PC-3 (cell line): ENCODE measurements at regions not wholly inside any gene's neighbourhood (a gene's known extent, or its start where the extent isn't known, plus 50 kb on each side); places are given as distances from the start of the nearest gene placed in this dataset.

Source experiments
- ATAC-seq: fragments of 200-7000 bp; cut with Tn5 transposase; 2 replicates; pipeline ENCODE4 v1.9.1; 2020; ENCODE audit warnings: mild to moderate bottlenecking, moderate library complexity
- BruUV-seq: library from RNA; stranded (reverse); fragments of 400-500 nt; replicated peaks from 2 replicates; lab custom pipeline; 2021; lab: Mats Ljungman, UMichigan
- CTCF ChIA-PET: fragments of 300-600 bp; sonication (Branson Sonifier 250); formaldehyde crosslinking; loops from one replicate; lab custom pipeline; 2022; ENCODE audit warnings: antibody characterized with exemption; lab: Charles Lee
- POLR2A ChIA-PET: fragments of 300-600 bp; sonication (Branson Sonifier 250); formaldehyde crosslinking; loops from one replicate; lab custom pipeline; 2022; ENCODE audit warnings: antibody characterized with exemption; ENCODE audit not compliant: unreplicated experiment; lab: Charles Lee
- DNase-seq: peaks from one replicate; pipeline ENCODE4 v3.0.0-alpha.2; 2015
- H2AFZ ChIP-seq: fragments of 300-600 bp; sonication (generic); 2 replicates; pipeline ENCODE4 v1.6.0; 2016; ENCODE audit warnings: antibody characterized with exemption, low read length
- H3F3A ChIP-seq: fragments of 300-600 bp; sonication (generic); one replicate; pipeline ENCODE4 v1.6.0; 2017; ENCODE audit warnings: antibody characterized with exemption, low read length, control low read depth, mild to moderate bottlenecking; ENCODE audit not compliant: unreplicated experiment
- H3K27ac ChIP-seq: fragments of 300-600 bp; sonication (generic); 2 replicates; pipeline ENCODE4 v1.5.1; 2016; ENCODE audit warnings: mild to moderate bottlenecking, low read length
- H3K27me3 ChIP-seq: fragments of 300-600 bp; sonication (generic); 2 replicates; pipeline ENCODE4 v1.6.1; 2016; ENCODE audit warnings: low read length, mixed read lengths
- H3K36me3 ChIP-seq: fragments of 300-600 bp; sonication (generic); 2 replicates; pipeline ENCODE4 v1.6.1; 2016; ENCODE audit warnings: low read depth, mixed run types, low read length, mixed read lengths
- H3K4me1 ChIP-seq: fragments of 300-600 bp; sonication (generic); 2 replicates; pipeline ENCODE4 v1.5.1; 2016; ENCODE audit warnings: low read length; ENCODE audit not compliant: insufficient read depth
- H3K4me2 ChIP-seq: fragments of 300-600 bp; sonication (generic); 2 replicates; pipeline ENCODE4 v1.6.0; 2016; ENCODE audit warnings: low read length
- H3K4me3 ChIP-seq: fragments of 300-600 bp; sonication (generic); 2 replicates; pipeline ENCODE4 v1.5.1; 2016; ENCODE audit warnings: mild to moderate bottlenecking, low read length, mixed read lengths
- H3K79me2 ChIP-seq: fragments of 300-600 bp; sonication (generic); 2 replicates; pipeline ENCODE4 v1.6.1; 2017; ENCODE audit warnings: low read length, mixed read lengths
- H3K9ac ChIP-seq: fragments of 300-600 bp; sonication (generic); 2 replicates; pipeline ENCODE4 v1.6.0; 2016; ENCODE audit warnings: mild to moderate bottlenecking, low read length
- H3K9me2 ChIP-seq: fragments of 300-600 bp; sonication (generic); replicated peaks from 2 replicates; pipeline ENCODE4 v1.6.1; 2016; ENCODE audit warnings: mixed run types, low read length, mixed read lengths
- H3K9me3 ChIP-seq: fragments of 300-600 bp; sonication (generic); 2 replicates; pipeline ENCODE4 v1.6.1; 2016; ENCODE audit warnings: low read length, mixed read lengths
- H4K20me1 ChIP-seq: fragments of 300-600 bp; sonication (generic); 2 replicates; pipeline ENCODE4 v1.6.1; 2016; ENCODE audit warnings: low read length, mixed read lengths
- CTCF ChIP-seq: fragments of 300-600 bp; sonication (generic); conservative IDR thresholded peaks from 2 replicates; pipeline ENCODE4 v1.5.1; 2017; ENCODE audit warnings: antibody characterized with exemption, low read depth, mild to moderate bottlenecking, low read length
- EZH2 ChIP-seq: fragments of 300-600 bp; sonication (generic); IDR thresholded peaks from one replicate; pipeline ENCODE4 v1.6.1; 2017; ENCODE audit warnings: antibody characterized with exemption, mild to moderate bottlenecking, low read length; ENCODE audit not compliant: unreplicated experiment
- EZH2phosphoT487 ChIP-seq: fragments of 300-600 bp; sonication (generic); IDR thresholded peaks from 2 replicates; pipeline ENCODE4 v1.6.1; 2018; ENCODE audit warnings: mild to moderate bottlenecking, antibody characterized with exemption, low read length, borderline replicate concordance
- intact Hi-C: fragments of 100-400 bp; cut with micrococcal nuclease; formaldehyde crosslinking; loops from 2 replicates; pipeline ENCODE4 v1.9.0; 2023

GRCh38 chr5:75856056-75856455 is 138.8 kb upstream of the POC5 start:
- Histone ChIP-seq H3K79me2 (no peaks in the 10 kb centered on the region), H3K4me2 (no peak overlapping the region), H3K4me3 (no peak overlapping the region), H3K27me3 (peaks cover 15% of the 10 kb centered on the region), H3K36me3 (no peaks in the 10 kb centered on the region), H3K9me3 (no peaks in the 10 kb centered on the region), H3F3A (no peaks in the 10 kb centered on the region), H3K9me2 (no peaks in the 10 kb centered on the region), H3K27ac (no peak overlapping the region), H3K4me1 (no peaks in the 10 kb centered on the region), H3K9ac (no peak overlapping the region), H2AFZ (no peak overlapping the region), H4K20me1 (no peaks in the 10 kb centered on the region)
- TF ChIP-seq CTCF (no peak), EZH2phosphoT487 (no peak), EZH2 (no peak)
- intact Hi-C loops: no loop called here
- ChIA-PET POLR2A (interaction anchor here (0.6 kb wide), 1 partner anchor 20 kb away, joined by 3 read pairs; no protein-coding TSS in a partner anchor), CTCF (no interaction called here)
- no TSS peak for BruUV-seq
- DNase-seq: no peak
- ATAC-seq: no peak

- H3K4me1 ChIP-seq: no peaks in the 10 kb centered on the region
- DNase-seq (no peak), ATAC-seq (no peak)
- H2AFZ ChIP-seq: no peak overlapping the region
- no peak overlapping the region for H3K27ac ChIP-seq
- ChIA-PET CTCF (no interaction called here), POLR2A (no interaction called here)
- no peak overlapping the region for H3K9ac ChIP-seq
- H3K4me2 ChIP-seq: no peak overlapping the region
- H3K9me2 ChIP-seq: no peaks in the 10 kb centered on the region
- H3K9me3 ChIP-seq: no peaks in the 10 kb centered on the region
- H3K27me3 ChIP-seq: peaks cover 47% of the 10 kb centered on the region
- no peaks in the 10 kb centered on the region for H4K20me1 ChIP-seq
- no peaks in the 10 kb centered on the region for H3K36me3 ChIP-seq
- no peaks in the 10 kb centered on the region for H3K79me2 ChIP-seq
- BruUV-seq: no TSS peak
- H3F3A ChIP-seq: no peaks in the 10 kb centered on the region
- no peak overlapping the region for H3K4me3 ChIP-seq
- intact Hi-C loops: no loop called here
- TF ChIP-seq CTCF (no peak), EZH2 (no peak), EZH2phosphoT487 (no peak)
Measured at GRCh38 chr5:75848077-75848476, 130.8 kb upstream of the POC5 start.

GRCh38 chr5:75847561-75848021 is 130.4 kb upstream of the POC5 start:
- Histone ChIP-seq H3K4me2 (no peak overlapping the region), H3F3A (no peaks in the 10 kb centered on the region), H3K9me3 (no peaks in the 10 kb centered on the region), H3K27ac (no peak overlapping the region), H3K36me3 (no peaks in the 10 kb centered on the region), H3K9me2 (no peaks in the 10 kb centered on the region), H2AFZ (no peak overlapping the region), H4K20me1 (no peaks in the 10 kb centered on the region), H3K79me2 (no peaks in the 10 kb centered on the region), H3K4me1 (no peaks in the 10 kb centered on the region), H3K9ac (no peak overlapping the region), H3K27me3 (peaks cover 47% of the 10 kb centered on the region), H3K4me3 (no peak overlapping the region)
- ChIA-PET CTCF (no interaction called here), POLR2A (no interaction called here)
- no TSS peak for BruUV-seq
- no peak for TF ChIP-seq CTCF
- no peak for TF ChIP-seq EZH2phosphoT487
- no peak for TF ChIP-seq EZH2
- ATAC-seq (no peak), DNase-seq (no peak)
- intact Hi-C loops: no loop called here
